ENCODE measurements at regions not wholly inside any gene's neighbourhood (a gene's known extent, or its start where the extent isn't known, plus 50 kb on each side); places are given as distances from the start of the nearest gene placed in this dataset.
"Not testable (repeated sequence)": the region's sequence is repeated elsewhere in the genome, so short reads cannot be mapped to it uniquely, and the experiment has no call there.

- no peak for DNase-seq (ENCODE audit: low read depth, low spot score)
Observed at GRCh38 chr3:126292318-126293070, 64.7 kb downstream of the KLF15 start.

GRCh38 chr3:126291537-126291936 is 65.7 kb downstream of the KLF15 start:
- no peak for DNase-seq (ENCODE audit: low read depth, low spot score)
- H3K4me3 ChIP-seq (ENCODE audit: low read length), result no peak overlapping the region

More at GRCh38 chr3:126292318-126293070, 64.7 kb downstream of the KLF15 start:
- no peak overlapping the region for H3K4me3 ChIP-seq (ENCODE audit: low read length)

- DNase-seq (ENCODE audit: low read depth, low spot score), result no peak
- no peak overlapping the region for H3K4me3 ChIP-seq (ENCODE audit: low read length)
Observed at GRCh38 chr3:126291061-126291460, 66.1 kb downstream of the KLF15 start.

- H3K4me3 ChIP-seq (ENCODE audit: low read length), result no peak overlapping the region
- DNase-seq (ENCODE audit: low read depth, low spot score), result no peak
Observed at GRCh38 chr3:126290325-126290724, 66.9 kb downstream of the KLF15 start.

- no peak for DNase-seq (ENCODE audit: low read depth, low spot score)
- H3K4me3 ChIP-seq (ENCODE audit: low read length), result no peak overlapping the region
Observed at GRCh38 chr3:126289096-126289495, 68.1 kb downstream of the KLF15 start.

DNA sequence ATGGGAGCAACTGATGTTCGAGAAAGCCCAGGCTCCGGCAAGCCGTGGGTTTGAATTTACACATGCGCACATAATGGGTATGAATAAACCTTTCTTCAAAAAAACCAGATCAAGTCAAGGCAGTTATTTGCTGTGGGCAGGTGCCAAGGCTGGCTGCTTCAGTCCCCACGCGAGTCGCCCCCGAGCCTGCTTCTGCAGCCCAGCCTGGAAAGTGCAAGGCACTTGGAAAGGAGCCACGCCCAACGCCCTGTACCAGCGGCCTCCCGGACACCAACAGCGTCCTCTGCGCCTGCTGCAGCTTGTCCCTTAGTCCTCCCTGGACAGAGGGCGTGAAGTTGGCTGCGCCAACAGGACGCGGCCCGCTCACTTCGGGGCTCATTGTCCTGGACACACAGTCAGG is 68.9 kb downstream of the KLF15 start:
- no peak for DNase-seq (ENCODE audit: low read depth, low spot score)
- no peak overlapping the region for H3K4me3 ChIP-seq (ENCODE audit: low read length)

GRCh38 chr3:126287536-126288241 is 69.5 kb downstream of the KLF15 start:
- DNase-seq (ENCODE audit: low read depth, low spot score), result no peak
- no peak overlapping the region for H3K4me3 ChIP-seq (ENCODE audit: low read length)

DNA sequence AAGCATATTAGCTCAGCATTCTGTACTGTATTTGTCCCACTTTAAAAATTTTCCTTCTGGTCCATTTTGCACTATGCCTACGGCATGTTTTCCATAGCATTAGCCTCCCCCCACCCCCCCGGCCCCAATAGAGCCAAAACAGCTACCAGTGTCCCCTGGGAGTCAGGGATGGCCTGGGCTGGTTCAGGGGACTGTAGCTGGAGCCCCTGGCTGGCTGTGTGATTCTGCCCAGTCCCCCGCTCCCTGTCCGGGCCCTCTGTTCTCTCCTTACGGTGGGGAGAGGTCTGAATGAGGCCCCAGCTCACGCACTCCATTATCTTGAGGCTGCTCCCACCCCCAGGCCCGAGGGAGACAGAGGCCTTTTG is 70.1 kb downstream of the KLF15 start:
- H3K4me3 ChIP-seq (ENCODE audit: low read length), result no peak overlapping the region
- no peak for DNase-seq (ENCODE audit: low read depth, low spot score)

- no peak for DNase-seq (ENCODE audit: low read depth, low spot score)
- H3K4me3 ChIP-seq (ENCODE audit: low read length), result no peak overlapping the region
Observed at GRCh38 chr3:126285369-126285768, 71.8 kb downstream of the KLF15 start.

DNA sequence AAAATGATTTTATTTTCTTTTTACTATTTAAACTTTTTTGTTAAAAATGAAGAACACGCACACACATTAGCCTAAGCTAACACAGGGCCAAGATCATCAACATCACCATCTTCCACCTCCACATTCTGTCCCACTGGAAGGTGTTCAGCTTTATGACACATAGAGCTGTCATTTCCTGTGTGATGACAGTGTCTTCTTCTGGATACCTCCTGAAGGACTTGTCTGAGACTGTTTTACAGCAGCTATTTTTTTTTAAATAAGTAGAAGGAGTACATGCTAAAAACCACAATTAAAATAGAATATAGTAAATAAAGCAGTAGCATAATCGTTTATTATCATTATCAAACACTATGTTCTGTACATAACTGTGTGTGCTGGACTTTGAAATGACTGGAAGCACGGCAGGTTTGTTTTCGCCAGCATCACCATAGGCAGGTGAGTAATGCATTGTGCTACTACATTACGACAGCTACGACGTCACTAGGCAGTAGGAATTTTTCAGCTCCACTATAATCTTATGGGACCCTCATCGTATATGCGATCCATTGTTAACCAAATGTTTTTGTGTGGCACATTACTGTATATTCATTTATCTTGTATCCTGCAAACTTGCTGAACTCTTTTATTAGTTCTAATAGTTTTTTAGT is 72.8 kb downstream of the KLF15 start:
- no peak overlapping the region for H3K4me3 ChIP-seq (ENCODE audit: low read length)
- no peak for DNase-seq (ENCODE audit: low read depth, low spot score)

DNA sequence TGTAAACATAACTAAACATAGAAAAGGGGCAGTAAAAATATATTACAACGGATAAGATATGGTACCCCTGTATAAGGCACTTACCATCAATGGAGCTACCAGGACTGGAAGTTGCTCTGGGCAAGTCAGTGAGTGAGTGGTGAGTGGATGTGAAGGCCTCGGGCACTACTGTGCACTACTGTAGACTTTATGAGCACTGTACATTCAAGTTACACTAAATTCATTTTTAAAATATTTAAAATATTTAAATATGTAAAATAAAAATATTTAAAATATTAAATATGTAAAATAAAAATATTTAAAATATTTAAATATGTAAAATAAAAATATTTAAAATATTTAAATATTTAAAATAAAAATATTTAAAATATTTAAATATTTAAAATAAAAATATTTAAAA is 73.6 kb downstream of the KLF15 start:
- not testable (repeated sequence) for DNase-seq (ENCODE audit: low read depth, low spot score); H3K4me3 ChIP-seq (ENCODE audit: low read length)

DNA sequence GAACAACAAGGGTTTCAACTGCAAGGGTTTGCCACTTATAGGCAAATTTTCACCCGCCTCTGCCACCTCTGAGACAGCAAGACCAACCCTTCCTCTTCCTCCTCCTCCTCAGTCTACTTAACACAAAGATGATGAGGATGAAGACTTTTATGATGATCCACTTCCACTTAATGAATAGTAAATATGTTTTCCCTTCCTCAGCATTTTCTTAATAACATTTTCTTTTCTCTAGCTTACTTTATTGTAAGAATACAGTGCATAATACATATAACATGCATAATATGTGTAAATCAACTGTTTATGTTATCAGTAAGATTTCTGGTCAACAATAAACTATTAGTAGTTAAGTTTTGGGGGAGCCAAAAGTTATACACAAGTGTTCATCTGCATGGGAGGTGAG is 77.4 kb downstream of the KLF15 start:
- H3K4me3 ChIP-seq (ENCODE audit: low read length), result no peak overlapping the region
- no peak for DNase-seq (ENCODE audit: low read depth, low spot score)

- no peak overlapping the region for H3K4me3 ChIP-seq (ENCODE audit: low read length)
- no peak for DNase-seq (ENCODE audit: low read depth, low spot score)
Observed at GRCh38 chr3:126277629-126278378, 79.4 kb downstream of the KLF15 start.

DNA sequence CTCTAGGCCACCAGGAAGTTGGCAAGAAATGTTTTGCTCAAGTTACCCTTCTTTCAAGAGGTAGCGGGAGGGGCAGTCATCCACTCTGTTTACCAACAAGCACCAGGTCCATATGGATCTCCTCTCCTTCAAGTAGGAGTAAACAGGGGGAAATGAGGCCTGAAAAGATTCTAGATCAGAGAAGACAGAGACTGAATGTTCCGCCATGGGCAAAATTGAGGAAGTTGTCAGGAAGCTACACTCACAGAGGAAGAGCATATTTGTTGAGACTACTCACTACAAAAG is 81.6 kb downstream of the KLF15 start:
- H3K4me3 ChIP-seq (ENCODE audit: low read length), result no peak overlapping the region
- DNase-seq (ENCODE audit: low read depth, low spot score), result no peak

DNA sequence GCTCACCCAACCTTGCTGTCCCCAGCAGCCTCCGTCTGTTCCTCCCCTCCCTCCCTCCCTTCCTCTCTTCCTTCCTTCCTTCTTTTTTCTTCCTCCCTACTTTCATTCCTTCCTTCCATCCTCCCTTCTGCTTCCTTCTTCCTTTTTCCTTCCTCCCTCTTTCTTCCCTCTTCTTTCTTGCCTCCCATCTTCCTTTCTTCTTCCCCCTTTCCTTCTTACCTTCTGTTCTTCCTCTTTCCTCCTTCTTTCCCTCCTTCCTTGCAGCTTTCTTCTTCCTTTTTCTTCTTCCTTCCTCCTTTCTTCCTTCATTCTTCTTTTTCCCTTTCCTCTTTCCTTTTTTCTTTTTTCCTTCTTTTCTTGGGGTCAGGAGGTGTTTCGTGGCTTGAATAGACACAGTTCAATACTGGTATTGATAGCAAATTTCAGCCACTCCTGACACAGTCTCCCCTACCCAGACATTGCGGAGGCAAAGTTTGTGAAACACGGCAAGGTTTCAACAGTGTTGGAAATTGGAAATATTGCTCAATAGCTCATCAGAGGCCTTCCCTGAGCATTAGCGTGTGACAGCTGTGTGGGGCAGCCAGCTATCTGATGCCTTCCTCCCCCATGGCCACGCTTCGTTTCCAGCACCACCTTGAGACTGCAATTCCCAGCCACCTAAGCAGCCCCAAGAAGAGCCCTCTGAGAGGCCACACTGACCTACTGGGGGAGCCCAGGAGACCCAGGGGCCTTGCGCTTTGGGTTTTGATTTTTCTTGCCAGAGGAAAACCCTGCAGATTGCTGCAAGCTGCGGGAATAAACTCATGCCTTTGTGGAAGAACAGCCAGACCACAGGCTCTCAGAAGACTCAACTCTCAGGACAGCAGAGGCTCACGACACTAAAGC is 82.2 kb downstream of the KLF15 start:
- no peak overlapping the region for H3K4me3 ChIP-seq (ENCODE audit: low read length)
- no peak for DNase-seq (ENCODE audit: low read depth, low spot score)

DNA sequence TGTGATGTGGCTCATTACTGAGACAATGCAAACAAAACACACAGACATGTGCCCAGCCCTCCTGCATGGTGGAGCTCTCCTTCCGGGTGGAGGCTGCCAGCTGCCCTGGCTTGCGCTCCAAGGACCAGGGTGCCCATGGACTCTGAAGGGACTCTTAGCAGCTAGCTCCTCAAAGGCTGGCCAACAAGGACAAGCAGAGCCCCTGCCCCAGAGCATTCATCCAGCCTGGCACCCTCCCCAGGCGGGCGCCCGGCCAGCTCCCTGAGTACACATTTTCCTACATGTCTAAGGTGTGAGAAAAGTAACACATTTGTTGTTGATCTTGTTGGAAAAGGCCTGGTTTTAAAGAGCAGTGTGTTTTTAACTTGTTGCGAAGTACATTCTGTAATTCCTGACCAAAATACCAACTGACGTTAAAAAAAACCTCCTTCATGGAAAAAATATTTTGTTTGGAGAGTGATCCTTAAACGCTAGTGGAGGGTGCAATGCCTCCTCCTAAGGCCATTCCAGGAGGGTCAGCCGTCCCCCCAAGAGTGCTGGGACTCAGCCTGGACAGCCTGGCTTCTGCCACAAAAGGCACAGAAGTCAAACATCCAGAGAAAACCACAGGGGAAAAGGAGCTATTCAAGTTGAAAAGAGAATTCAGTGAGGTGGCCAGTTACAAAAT is 86.9 kb downstream of the KLF15 start:
- H3K4me3 ChIP-seq (ENCODE audit: low read length), result no peak overlapping the region
- no peak for DNase-seq (ENCODE audit: low read depth, low spot score)

DNA sequence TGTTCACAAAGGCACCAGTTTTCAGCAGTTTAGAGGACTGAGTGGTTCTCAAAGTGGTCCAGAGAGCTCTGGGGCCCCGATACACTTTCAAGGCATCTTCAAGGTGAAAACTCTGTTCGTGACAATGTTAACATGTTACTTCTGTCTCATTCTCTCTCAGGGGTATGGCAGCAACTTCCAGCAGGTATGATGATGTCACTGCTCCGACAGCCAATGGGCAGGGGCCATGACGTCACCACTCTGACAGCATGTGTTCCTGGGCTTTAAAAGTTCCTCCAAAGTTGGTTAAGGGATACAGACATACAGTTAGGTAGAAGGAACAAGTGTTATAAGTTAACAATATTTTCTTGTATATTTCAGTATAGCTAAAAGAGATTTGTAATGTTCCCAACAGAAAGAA is 87.9 kb downstream of the KLF15 start:
- DNase-seq (ENCODE audit: low read depth, low spot score), result no peak
- H3K4me3 ChIP-seq (ENCODE audit: low read length), result no peak overlapping the region

GRCh38 chr3:126268866-126269265 is 88.3 kb downstream of the KLF15 start:
- no peak for DNase-seq (ENCODE audit: low read depth, low spot score)
- H3K4me3 ChIP-seq (ENCODE audit: low read length), result no peak overlapping the region
